ENCODE measurements at regions not wholly inside any gene's neighbourhood (a gene's known extent, or its start where the extent isn't known, plus 50 kb on each side); places are given as distances from the start of the nearest gene placed in this dataset.

GRCh38 chrX:78506248-78506647 is 152.9 kb downstream of the RTL3 start:
- ATAC-seq = no peak
- no peak for DNase-seq (ENCODE audit: low spot score)
- intact Hi-C loops (cut with DNase I) = no loop called here

GRCh38 chrX:78496483-78496882 is 162.6 kb downstream of the RTL3 start:
- intact Hi-C loops (cut with DNase I) = no loop called here
- DNase-seq (ENCODE audit: low spot score) (no peak), ATAC-seq (no peak)

DNA sequence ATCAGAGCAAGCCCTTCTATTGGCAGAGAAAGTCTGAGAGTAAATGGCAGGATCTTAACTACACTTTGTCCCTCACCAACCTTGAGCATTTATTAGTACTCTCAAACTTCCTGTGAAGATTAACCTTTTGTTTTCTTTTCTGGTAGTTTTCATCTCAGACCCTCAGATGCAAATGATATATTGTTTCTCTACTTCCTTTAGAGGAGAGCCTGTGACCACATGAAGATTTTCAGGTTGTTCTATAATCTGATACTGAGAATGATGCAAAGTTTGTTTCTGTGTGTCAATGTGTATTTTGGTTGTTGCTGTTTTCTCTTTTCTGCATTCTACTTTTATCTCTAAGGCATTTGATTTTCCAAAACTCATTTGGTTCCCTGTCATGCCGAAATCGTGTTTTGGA is 165.8 kb upstream of the CYSLTR1 start:
- intact Hi-C loops (cut with DNase I) = no loop called here
- ATAC-seq (no peak), DNase-seq (ENCODE audit: low spot score) (no peak)

- DNase-seq (ENCODE audit: low spot score) (no peak), ATAC-seq (no peak)
- intact Hi-C loops (cut with DNase I) = no loop called here
These were observed 149.3 kb upstream of the CYSLTR1 start for GRCh38 chrX:78476701-78477100.

DNA sequence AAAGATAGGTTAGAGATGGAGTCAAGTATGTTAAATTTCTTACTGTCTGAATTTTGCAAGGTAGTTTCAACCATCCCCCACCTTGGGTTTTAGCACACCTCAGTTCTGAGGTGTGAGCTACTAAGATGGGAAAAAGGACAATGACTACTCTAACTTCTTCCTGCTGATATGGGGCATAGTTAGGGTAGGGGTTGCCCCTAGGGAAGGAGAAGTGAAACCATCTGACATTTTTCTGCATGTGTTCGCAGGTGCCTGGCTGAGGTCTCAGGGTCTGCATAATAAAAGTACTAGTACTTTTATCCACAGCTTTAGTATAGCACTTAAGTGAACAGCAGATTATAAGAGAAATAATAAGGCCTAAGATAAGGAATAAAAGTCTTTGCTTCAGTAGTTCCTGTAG is 129.5 kb upstream of the CYSLTR1 start:
- intact Hi-C loops (cut with DNase I) = no loop called here
- DNase-seq (ENCODE audit: low spot score) = no peak
- ATAC-seq = no peak

DNA sequence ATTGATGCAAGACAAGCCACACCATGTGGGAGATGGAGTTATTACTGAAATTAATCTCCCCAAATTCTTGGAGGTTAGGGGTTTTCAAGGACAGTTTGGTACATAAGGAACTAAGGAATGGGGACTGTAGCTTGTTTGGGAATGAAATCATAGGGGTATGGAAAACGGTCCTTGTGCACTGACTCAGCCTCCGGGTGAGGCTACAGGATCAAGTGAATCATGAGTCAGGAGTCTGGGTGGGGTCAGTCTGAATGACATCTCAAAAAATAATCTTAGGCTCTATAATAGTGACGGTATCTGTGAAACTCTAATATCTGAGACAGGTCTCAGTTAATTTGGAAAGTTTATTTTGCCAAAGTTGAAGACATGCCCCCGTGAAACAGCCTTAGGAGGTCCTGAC is 128.5 kb upstream of the CYSLTR1 start:
- intact Hi-C loops (cut with DNase I) = no loop called here
- no peak for ATAC-seq
- DNase-seq (ENCODE audit: low spot score) = no peak

GRCh38 chrX:78452356-78452755 is 124.9 kb upstream of the CYSLTR1 start:
- no peak for DNase-seq (ENCODE audit: low spot score)
- intact Hi-C loops (cut with DNase I) = no loop called here

GRCh38 chrX:78437621-78438020 is 110.2 kb upstream of the CYSLTR1 start:
- no peak for ATAC-seq
- DNase-seq (ENCODE audit: low spot score) = no peak
- intact Hi-C loops (cut with DNase I) = no loop called here

More at GRCh38 chrX:78452356-78452755, 124.9 kb upstream of the CYSLTR1 start:
- no peak for ATAC-seq

- intact Hi-C loops (cut with DNase I) = no loop called here
- ATAC-seq (no peak), DNase-seq (ENCODE audit: low spot score) (no peak)
These were observed 101.8 kb upstream of the CYSLTR1 start for GRCh38 chrX:78429172-78429571.

DNA sequence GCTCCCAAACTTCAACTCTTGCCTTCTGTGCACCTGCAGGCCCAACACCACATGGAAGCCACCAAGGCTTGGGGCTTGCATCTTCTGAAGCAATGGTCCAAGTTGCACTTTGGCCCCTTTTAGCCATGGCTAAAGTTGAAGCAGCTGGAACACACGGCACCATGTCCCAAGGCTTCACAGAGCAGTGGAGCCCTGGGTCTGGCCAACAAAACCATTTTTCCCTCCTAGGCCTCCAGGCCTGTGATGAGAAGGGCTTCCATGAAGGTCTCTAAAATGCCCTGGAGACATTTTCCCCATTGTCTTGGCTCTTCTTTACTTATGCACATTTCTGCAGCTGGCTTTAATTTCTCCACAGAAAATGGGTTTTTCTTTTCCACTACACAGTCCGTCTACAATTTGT is 61.3 kb upstream of the CYSLTR1 start:
- no peak for DNase-seq (ENCODE audit: low spot score)
- no peak for ATAC-seq
- intact Hi-C loops (cut with DNase I) = no loop called here

- intact Hi-C loops (cut with DNase I) = no loop called here
- DNase-seq (ENCODE audit: low spot score) (no peak), ATAC-seq (no peak)
These were observed 60.0 kb upstream of the CYSLTR1 start for GRCh38 chrX:78387364-78387763.

- no peak for DNase-seq (ENCODE audit: low spot score)
- ATAC-seq = no peak
- intact Hi-C loops (cut with DNase I) = no loop called here
These were observed 57.1 kb upstream of the CYSLTR1 start for GRCh38 chrX:78384486-78384885.

DNA sequence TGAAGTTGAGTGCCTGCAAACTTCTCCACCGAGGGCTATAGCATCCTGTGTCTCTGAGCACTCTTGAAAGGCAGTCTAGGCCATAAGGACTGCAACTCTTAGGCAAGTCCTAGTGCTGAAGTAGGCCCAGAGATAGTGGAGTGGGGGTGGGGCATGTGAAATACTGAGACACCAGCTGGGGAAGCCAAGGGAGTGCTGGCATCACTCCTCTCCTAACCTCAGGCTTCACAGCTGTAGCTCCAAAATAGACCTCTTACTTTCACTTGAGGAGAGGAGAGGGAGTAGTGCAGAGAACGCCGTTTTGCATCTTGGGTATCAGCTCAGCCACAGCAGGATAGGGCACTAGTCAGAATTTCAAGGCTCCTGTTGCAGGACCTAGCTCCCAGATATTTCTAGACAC is 56.2 kb upstream of the CYSLTR1 start:
- DNase-seq (ENCODE audit: low spot score) (no peak), ATAC-seq (no peak)
- intact Hi-C loops (cut with DNase I) = no loop called here

- ATAC-seq = no peak
- intact Hi-C loops (cut with DNase I) = no loop called here
- no peak for DNase-seq (ENCODE audit: low spot score)
These were observed 51.2 kb upstream of the CYSLTR1 start for GRCh38 chrX:78378476-78379115.

All from sciatic nerve (tissue), 2 donors.